GM10266 (cell line): ENCODE measurements at regions not wholly inside any gene's neighbourhood (a gene's known extent, or its start where the extent isn't known, plus 50 kb on each side); places are given as distances from the start of the nearest gene placed in this dataset.

Source experiments
- DNase-seq: peaks from one replicate; pipeline ENCODE4 v3.0.0; 2012; ENCODE audit errors: extremely low spot score
- CTCF ChIP-seq: IDR thresholded peaks from 2 replicates; pipeline ENCODE4 v1.5.1; 2012; ENCODE audit warnings: mild to moderate bottlenecking, low read depth; ENCODE audit not compliant: control insufficient read depth, insufficient read depth; ENCODE audit errors: missing control alignments

- no peak for DNase-seq
- no peak for TF ChIP-seq CTCF
Measured at GRCh38 chr10:78326372-78326771, 292.7 kb downstream of the RPS24 start.

GRCh38 chr10:78327778-78328591, 294.3 kb downstream of the RPS24 start:
- no peak for DNase-seq

GRCh38 chr10:78328592-78329404, 295.1 kb downstream of the RPS24 start:
- no peak for TF ChIP-seq CTCF
- DNase-seq: no peak

More at GRCh38 chr10:78327778-78328591, 294.3 kb downstream of the RPS24 start:
- TF ChIP-seq CTCF: no peak

GRCh38 chr10:78330884-78331283, 297.2 kb downstream of the RPS24 start:
- no peak for DNase-seq
- no peak for TF ChIP-seq CTCF

- DNase-seq: no peak
- TF ChIP-seq CTCF: no peak
Measured at GRCh38 chr10:78331391-78331922, 297.8 kb downstream of the RPS24 start.

GRCh38 chr10:78332012-78332411, 298.3 kb downstream of the RPS24 start:
- no peak for TF ChIP-seq CTCF
- no peak for DNase-seq

- no peak for DNase-seq
- no peak for TF ChIP-seq CTCF
Measured at GRCh38 chr10:78332657-78333056, 299.0 kb downstream of the RPS24 start.
